RPMI7951 (cell line): ENCODE measurements at regions not wholly inside any gene's neighbourhood (a gene's known extent, or its start where the extent isn't known, plus 50 kb on each side); places are given as distances from the start of the nearest gene placed in this dataset.
A peak's percentile ranks its signal among the peaks of the same experiment; 100 is the strongest.

ENCODE experiments used
- DNase-seq: peaks from one replicate; pipeline ENCODE4 v3.0.0-alpha.2; 2012; ENCODE audit warnings: low read depth

DNA sequence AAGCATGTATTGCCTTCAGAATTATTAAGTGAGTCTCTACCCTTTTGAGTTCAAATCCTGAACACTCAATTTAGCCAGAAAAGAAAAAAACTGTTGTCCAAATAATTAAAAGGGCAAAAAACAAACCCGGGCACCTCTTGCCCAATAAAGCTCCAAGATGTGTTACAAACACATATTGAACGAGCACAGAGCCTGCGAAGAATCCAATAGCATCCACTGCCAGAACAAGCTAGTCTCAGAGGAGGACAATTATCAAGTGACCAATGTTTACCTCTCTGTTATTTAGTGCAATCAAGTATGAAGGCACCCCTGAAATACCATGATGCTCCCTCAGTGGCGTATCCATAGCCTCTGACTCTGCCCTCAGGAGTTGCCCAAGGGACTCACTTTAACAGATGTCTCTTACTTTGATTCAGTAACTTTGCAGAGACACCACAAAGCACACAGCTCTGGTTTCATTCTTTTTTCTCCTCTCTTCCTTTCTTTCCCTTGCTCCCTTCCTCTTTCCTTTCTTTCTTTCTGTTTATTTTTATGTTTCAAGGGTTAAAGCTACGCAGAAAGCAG is 93.5 kb upstream of the SPATS2L start:
- no peak for DNase-seq

DNA sequence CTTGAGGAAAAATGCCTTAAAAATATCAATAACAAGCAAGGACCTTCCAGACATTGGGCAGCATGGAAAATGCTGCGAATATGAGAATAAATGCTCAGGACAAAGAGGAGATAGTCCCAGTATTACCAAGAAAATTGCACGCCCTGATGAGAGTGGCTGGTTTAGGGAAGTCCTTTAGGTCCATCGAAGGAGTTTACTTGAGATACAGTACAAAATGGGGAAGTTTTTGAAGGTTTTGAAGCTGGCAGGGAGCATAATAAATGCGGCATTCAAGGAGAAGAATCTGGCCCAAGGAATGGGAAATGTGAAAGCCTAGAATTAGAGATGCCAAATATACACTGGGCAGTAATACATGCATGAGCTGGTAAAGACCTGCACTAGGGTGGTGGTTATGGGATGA is 90.2 kb upstream of the SPATS2L start:
- DNase-seq, result no peak

DNA sequence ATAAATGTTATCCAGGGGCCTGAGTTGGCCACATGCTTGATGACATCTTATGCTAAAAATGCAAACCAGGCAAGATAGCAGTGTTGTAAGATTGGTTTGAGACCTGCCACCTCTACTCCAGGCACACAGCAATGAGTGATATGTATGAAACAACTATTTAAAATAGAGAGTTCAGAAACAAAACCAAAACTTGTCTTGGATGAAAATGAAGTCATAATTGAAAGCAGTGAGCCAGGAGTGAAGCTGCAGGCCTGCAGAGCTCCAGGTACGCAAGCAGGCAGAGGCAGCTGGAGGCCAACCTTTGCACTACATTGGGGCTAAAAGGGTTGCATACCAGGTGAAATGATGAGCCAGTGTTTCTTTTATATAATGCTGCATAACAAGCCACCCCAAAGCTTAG is 89.2 kb upstream of the SPATS2L start:
- DNase-seq, result no peak

DNA sequence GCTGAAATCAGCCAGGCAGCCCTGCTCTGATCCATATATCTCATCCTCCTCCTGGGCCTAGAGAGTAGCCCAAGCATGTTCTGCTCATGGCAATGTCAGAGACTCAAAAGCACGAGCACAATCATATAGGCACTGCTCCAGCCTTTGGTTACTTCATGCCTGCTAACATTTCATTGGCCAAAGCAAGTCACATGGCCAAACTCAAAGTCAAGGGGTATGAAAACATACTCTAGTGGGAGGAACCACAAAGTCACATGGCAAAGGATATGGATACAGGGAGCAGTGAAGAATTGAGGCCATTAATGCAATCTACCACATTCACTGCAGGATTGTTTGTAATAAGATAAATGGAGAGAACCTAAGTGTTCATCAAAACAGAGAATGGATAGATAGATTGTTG is 87.8 kb upstream of the SPATS2L start:
- no peak for DNase-seq

DNA sequence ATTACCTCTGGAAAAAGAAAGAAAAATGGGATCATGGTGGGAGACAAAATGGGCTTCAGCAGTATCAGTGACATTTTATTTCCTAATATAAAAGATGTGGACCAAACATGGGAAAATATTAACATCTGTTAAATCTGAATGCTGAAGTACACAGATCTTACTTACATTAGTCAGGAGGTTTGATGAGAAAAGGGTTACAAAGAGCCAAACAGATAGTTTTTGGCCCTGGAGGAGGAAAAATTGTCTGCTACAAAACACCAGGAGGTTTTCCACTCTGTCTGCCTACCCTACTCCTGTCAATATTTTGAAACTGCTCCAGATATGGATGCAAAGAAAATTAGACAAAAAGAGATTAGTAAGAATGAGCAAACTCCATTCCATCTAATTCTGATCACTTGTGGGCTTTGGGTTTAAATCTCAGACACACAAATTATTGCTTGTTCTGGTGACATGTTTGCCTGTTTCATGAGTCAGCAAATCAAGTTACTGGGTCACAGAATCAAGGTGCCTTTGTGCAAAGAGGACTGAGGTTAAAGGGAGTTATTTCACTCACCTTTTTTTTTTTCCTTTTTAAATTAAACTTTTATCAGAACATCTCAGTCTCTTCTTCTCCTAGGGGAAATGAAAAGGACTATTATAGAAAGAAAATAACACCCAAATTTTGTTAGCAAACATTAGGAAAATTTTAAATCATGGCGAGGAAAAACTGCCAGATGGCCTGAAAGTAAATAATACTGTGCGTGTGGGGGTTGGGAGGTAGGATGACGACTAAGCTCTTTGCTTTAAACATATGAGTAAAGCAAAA is 87.0 kb upstream of the SPATS2L start:
- no peak for DNase-seq

DNA sequence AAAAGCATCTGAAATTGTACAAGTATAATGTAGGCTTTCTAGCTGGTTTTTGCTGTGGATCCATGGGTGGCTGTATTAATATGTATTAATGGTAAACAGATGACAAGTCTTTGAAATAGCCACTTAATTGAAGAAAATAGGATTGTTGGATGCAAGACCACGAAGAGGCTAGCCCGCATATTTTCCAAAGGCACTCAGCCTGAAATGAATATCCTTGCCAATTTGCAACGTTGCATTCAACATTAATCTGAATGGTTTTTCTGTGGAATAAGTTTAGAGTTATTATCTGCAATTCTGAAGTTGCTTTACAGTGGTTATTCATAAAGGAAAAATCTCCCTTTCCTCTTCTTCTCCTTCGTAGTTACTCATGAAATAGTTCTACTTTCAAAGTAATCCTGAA is 86.2 kb upstream of the SPATS2L start:
- DNase-seq, result no peak

DNA sequence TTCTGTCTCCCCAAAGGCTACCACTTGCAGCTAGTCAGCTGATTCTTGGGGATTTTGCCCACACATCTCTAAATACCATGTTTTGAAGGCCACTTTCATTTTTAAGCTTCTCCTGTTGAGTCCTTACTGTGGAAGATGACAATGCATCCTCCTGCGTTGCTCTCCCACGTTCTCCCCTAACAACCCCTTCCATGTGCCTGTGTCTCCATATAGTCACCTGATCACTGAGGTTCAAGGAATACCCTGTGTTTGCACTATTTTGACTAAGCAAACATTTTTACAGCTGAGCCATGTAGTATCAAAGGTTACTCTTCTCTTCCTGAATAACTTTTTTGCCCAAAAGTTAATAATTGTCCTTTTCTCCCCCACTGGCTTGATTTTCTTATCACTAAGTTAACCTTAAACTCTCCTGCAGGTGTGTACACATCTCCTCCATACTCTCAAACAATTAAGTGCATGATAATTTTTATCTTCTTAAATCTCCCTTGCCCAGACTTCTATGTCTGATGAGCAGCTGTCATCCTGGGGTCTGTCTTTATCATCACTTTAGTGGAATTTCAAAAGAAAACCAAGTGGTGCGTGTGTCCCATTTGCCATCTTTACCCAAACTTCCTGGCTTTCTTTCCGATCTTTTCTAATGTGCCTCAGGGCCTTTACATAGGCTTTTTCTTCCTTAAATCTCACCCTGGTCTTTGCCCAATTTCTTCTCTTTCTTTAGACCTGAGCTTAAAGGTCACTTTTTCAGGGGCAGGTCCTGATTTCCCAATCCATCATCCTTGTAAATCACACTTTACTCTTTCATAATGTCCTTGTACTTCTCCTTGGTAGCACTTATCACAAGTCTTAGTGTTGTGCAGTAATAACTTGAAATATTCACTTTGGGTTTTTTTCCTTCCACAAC is 85.2 kb upstream of the SPATS2L start:
- DNase-seq, result no peak

DNA sequence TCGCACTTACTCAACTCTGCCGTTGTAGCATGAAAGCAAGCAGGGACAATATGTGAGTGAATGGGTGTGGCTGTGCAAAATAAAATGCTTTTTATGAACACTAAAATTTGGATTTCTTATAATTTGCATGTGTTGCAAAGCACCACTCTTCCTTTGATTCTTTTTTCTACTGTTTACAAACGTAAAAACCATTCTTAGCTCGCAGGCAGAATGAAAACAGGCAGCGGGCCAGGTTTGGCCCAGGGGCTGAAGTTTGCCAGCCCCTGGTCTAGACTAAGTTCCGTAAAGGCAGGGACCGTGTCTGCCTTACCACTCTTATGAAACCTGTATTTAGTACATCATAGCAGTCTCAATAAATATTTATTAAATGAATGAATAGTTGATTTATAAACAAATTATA is 83.7 kb upstream of the SPATS2L start:
- no peak for DNase-seq

DNA sequence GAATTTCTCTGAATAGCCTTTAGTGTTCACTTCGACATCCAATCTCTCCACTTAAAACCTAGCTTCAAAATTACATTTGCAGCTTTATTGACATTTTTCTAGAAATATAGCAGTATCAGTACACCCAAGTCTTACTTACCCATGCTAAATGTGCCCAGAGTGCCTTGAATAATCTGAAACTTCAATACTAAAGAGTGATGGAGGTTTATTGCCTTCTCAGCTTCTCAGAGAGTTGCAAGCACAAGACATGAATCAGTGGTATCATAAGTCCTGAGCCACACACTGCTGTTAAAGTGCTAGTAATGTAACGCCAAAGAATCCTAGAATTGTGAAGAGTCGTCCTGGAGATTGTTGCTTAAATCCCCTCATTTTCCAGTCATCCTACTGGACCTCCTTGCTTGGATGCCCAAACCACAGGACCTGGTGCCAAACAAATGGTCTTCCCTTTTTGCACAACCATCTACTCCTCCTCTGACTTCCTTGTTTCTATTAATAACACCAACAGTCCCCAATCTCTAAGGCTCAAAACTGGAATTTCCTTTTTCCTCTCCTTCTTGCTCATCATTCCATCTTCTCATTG is 83.2 kb upstream of the SPATS2L start:
- DNase-seq, result no peak

DNA sequence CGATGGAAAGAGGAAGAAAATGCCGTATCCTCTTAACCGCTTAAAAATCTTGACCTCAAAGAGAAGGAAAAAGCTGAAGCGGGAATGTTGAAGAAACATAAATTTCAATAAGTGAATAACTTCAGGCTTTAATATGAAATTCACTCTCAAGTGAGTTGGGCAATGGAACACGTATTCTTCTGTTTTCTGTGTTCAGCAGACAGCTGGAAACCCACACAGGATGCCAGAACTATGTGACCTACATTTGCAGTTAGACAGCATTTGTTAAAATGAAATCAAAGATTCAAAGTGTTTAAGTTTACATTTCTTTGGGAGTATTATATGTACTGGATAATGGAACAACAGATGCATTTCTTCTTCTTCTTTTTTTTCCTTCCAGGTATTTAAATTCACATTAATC is 80.5 kb upstream of the SPATS2L start:
- DNase-seq, result no peak

DNA sequence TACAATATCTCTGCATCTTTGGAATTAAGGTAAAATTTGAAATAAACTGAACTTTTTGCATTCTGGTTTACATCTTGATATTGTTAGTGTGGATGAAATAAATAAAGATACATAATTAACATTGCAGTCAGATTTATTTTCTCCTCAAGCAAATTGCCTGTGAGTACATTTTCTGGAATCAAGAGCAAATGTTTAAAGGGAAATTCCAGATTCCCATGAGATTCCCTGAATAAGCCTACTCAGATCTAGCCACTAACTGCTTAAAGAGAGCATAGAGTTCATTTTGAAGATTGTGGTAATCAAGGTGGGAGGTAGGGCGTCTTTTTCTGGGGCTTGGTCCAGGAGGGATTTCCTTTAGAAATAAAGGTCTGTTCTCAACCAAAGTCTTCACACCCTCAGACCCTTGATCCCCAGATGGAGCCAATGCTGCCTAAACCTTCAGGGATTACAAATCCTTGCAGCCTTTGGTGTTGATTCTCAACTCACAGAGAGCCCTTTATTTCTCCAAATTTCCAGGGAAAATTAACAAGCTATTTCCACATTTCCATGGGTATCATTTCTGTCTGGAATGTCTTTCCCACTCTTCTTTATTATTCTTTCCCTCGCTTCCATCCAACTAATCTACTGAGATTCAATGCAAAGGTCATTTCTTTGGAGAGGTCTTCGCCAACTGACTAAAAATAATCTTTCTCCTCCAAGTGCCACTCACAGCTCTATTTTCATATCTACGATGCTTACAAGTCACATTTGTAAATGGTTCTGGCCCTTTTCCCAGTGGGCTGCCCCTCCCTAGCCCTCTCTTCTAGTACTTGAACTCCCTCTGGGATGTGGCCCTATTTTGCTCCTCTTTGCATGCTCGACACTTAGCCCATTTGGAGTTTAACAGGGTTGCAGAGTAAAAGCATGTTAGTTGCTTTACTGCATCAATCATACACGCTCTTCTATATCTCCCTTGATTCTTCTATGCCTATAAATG is 79.8 kb upstream of the SPATS2L start:
- DNase-seq, result no peak

DNA sequence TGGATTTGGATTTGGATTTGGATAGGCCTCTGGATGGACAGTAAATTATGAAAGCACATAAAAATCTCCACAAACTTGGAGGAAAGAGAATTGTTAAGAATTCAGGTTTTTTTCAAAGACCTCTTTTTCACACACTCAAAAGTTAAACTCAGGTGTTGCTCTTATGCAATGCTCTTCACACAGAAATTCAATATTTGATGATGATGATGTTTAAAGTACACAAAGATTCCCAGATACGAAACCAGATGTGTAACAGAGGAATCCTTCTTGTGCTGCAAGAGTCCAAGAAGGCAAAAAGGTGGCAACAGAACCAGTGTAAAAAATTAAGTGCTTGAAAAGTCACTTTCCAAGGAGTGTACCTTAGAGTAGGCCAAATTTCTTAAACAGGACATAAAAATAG is 75.8 kb upstream of the SPATS2L start:
- no peak for DNase-seq

DNA sequence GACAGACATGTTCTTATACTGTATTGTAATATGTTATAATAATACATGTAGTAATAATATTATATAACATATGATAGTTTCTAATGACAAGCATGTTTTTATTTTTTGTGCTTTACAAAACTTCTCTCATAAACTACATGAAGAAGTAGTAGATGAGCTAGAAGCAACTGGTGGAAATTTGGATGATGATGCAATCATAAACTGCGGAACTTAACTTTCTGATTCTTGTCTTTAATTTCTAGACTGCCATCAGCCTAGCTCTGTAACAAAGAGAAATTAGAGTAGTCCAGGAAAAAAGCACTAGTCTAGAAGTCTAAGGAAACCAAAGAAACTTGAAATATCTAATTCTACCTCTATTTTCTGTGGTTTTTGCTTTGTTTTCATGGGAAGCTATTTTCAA is 71.0 kb upstream of the SPATS2L start:
- no peak for DNase-seq

DNA sequence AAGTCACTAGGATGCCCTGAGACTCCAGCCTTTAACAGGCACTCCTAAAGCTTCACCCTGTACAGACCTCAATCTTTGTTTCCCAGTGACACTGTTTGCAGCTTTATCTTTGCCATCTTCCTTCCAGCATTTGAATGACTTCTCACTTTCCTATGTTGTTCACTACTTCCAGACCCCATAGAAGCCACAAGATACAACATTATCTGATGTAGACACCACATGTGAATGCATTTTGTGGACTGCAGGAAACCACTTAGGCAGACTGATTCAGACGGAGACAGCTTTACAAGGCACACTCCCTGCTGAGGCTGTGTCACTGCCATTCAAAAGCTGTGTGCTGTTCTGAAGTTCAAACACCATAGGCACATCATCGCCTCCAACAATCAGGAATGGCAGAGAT is 67.3 kb upstream of the SPATS2L start:
- DNase-seq, result peak; percentile 54

DNA sequence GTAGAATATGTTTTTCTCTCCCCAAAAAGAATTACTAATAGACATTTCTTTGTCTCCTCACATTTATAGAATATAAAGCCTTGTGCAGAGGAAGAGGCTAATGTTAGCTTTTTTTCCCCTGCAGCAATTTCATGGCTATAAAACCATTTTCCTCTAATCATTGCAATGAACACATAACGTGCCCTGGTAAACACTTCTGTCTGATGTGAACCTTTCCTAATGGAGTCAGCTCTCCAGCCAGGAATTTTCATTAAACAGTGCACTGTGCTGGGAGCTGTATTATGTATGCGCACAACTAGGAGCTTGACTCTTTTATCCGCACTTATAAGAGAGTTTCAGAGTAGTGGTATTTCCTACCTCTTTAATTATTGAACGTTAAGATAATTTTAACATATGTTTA is 63.9 kb upstream of the SPATS2L start:
- DNase-seq, result no peak

DNA sequence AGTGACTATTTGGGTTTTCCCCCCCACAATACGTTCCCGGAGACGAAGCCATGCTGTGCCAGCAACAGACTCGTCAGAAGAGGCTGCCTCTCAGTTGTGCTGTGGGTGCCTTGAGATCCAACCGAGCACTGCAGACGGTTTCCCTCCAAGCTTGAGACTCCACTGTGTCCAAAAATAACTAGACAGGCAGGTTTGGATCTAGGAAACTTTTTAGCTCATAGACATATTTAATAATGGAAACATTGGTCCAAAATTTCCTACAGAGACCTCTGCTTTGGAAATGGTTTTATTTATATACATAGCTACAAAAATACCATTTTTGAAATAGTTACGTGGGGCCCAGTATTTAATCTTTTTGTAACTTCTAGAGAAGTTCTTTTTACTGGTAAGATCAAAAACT is 63.1 kb upstream of the SPATS2L start:
- no peak for DNase-seq

DNA sequence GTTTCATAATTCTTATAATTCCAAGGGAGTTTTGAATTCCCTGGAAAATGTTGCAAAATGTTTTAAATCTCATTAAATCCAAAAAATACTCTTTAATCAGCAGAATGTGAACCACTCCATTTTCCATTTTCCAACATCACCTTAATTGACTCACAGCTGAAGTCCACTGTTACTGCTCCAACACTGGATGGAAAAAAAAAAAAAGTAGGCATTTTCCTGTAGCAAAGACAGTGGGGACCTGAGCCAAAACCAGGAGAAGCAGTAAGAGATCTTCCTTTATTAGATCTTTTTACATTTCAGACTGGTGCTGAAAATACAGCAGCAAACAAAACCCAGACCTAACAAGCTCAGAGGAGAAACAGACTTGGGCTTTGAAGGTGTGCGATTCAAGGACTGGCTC is 62.4 kb upstream of the SPATS2L start:
- DNase-seq, result no peak

DNA sequence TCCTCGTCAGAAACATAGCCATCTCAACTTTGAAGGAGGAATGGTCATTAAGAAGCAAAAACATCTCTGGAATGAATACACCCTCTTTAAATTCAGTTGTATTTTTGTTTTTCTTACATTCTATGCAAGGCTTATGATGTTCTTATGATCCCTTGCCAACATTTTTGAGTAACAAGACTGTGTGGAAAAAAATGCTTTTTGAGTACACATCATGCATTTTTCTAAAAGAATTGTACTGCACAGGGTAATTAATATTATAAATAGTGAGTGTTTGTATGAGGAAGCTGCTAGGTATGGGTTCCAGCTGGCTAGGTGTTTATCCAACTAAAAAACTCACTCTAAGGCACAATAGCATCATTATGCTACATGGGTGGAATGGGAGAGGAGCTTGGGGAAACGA is 59.0 kb upstream of the SPATS2L start:
- DNase-seq, result no peak

DNA sequence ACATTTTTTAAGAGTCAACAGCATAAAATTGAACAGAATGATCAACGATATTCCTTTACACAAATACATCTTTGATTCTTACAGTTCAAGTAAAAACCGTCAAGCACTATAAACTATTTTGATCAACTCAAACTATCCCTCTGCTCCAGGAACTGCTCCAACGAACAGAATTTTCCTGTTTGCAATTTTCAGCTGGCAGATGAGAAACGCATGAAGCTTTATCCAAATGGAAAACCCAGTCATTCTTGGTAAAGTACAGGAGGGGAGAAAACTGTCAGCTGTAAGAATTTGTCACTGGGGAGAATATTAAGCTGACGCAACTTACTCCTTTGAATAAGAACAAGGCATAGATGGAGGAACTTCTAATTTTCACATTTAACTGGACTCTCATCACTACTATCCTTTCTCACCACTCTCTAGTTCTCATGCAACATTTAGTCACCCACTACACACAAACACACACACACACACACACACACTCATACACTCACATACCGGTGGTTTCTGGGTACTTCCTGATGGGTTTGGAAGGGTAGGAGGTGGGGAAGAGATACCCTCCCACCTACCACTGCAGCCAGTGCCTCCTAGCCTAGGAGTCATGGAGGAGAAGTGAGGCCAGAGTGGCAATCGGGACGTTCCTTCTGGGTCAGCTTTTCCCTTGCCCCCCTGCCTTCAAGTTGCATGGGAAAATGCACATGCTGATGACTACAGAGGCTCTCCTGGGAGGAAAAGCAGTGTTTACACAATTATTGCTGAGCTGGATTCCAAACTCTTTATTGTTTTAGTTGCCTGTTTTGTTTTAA is 54.0 kb upstream of the SPATS2L start:
- peak; percentile 32 for DNase-seq

DNA sequence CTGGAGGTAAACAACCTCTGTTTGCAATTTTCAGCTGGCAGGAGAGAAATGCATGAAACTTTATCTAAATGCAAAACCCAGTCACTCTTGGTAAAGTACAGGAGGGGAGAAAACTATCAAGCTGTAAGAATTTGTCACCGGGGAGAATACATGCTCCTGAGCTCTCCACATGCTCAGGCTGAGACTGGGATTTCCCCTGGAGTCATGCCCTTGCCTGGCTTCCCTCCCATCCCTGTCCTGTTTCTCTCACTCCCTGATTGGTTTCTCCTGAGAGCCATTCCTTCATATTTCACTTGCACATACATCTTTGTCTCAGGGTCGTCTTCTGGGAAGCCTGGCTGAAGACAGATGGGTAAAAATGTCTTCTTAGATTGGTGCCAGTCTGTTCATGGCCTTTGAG is 52.9 kb upstream of the SPATS2L start:
- peak; percentile 21 for DNase-seq
